Activated naive CD4-positive, alpha-beta T cell treated with anti-CD3 and anti-CD28 coated beads, Interleukin-2, amount 10 ng/mL, durations not matched to agents 7 days and 5 days (primary cell): ENCODE measurements at regions not wholly inside any gene's neighbourhood (a gene's known extent, or its start where the extent isn't known, plus 50 kb on each side); places are given as distances from the start of the nearest gene placed in this dataset.

Experiments
- CTCF ChIA-PET: fragments of 350-600 bp; sonication (Branson Sonifier 250); formaldehyde crosslinking; loops from one replicate; lab custom pipeline; 2021; ENCODE audit warnings: antibody characterized with exemption; lab: Charles Lee
- DNase-seq: peaks from one replicate; pipeline ENCODE4 v3.0.0-alpha.2; 2020
- H3K27ac Mint-ChIP-seq: one replicate; pipeline ENCODE4 v1.8.0; 2021; ENCODE audit warnings: mild to moderate bottlenecking, moderate library complexity, mixed read lengths
- H3K27me3 Mint-ChIP-seq: one replicate; pipeline ENCODE4 v1.8.0; 2021; ENCODE audit warnings: mild to moderate bottlenecking, mixed read lengths
- H3K36me3 Mint-ChIP-seq: one replicate; pipeline ENCODE4 v1.8.0; 2021; ENCODE audit warnings: mixed read lengths
- H3K4me1 Mint-ChIP-seq: one replicate; pipeline ENCODE4 v1.8.0; 2021; ENCODE audit warnings: mixed read lengths
- H3K4me3 Mint-ChIP-seq: one replicate; pipeline ENCODE4 v1.8.0; 2021; ENCODE audit warnings: mild to moderate bottlenecking, moderate library complexity, mixed read lengths
- H3K9me3 Mint-ChIP-seq: one replicate; pipeline ENCODE4 v1.8.0; 2021; ENCODE audit warnings: mixed read lengths

DNA sequence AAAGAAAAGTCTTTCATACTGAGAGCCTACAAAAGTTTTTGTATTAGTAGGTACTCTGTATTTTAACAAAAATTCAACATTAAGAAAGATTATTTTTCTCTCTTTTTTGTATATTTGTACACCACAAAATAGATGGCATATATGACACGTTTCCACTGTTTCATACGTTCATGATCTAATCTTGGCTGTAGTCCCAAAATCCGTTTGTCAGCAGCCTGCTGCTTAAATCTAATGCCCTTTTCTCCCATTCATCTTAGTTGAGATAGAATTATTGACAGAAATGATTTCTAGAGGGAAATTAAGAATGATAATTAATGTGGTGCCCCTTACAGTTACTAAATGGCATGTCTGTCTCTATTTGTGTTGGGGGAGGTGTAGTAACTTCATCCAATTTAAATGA lies 140.7 kb upstream of the NOVA1 start:
- CTCF ChIA-PET, result no interaction called here
- H3K27me3 Mint-ChIP-seq, result no peaks in the 10 kb centered on the region
- no peak overlapping the region for H3K27ac Mint-ChIP-seq
- DNase-seq, result no peak
- H3K9me3 Mint-ChIP-seq, result peaks cover 10% of the 10 kb centered on the region
- no peaks in the 10 kb centered on the region for H3K4me1 Mint-ChIP-seq
- no peaks in the 10 kb centered on the region for H3K36me3 Mint-ChIP-seq
- no peak overlapping the region for H3K4me3 Mint-ChIP-seq

DNA sequence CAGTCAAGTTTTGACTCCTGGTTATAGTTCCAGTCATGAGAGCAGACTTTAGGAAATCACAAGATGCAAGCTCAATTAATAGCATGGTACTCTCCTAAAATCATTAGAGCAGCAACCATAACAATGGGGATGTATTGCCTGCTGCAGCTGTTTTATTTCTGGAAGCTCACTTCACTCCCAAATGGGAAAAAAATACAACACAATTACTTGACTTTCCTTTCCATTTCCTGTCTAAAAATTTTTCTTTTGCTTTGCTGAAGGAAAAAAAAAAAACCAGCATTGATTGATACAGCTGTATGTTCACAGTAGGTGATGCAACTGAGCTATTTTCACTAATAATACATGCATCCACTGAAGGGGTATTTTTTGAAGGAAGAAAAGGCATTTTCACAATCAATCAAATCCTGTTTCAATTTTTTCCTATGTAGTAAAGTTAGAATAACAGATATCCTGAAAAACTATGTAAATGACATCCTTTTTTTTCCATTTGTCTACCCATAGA lies 143.9 kb upstream of the NOVA1 start:
- CTCF ChIA-PET, result no interaction called here

DNA sequence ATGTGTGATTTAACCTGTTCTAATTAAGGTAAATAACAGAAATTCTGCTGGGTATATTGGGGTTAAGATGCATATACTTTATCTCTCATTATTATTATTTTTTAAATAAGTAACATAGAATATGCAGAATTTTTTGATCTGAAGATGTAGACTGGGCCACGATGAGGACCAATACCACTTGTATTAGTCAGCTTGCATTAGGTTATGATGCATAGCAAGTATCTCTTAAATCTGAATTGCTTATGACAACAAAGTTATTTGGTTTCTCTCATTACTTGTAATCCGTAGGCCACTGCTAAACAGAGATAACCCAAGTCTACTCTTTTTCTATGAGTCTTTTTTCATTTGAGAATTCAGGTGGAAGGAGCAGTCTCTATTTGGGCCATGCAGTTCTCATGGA lies 145.5 kb upstream of the NOVA1 start:
- Mint-ChIP-seq H3K9me3 (peaks cover 19% of the 10 kb centered on the region), H3K36me3 (no peaks in the 10 kb centered on the region), H3K27me3 (no peaks in the 10 kb centered on the region), H3K4me1 (no peaks in the 10 kb centered on the region), H3K27ac (no peak overlapping the region), H3K4me3 (no peak overlapping the region)
- DNase-seq, result no peak
- CTCF ChIA-PET, result interaction anchor here (0.6 kb wide), 1 partner anchor 1199 kb away, joined by 3 read pairs; no protein-coding TSS in a partner anchor

More for the DNA sequence above, 143.9 kb upstream of the NOVA1 start:
- no peaks in the 10 kb centered on the region for H3K4me1 Mint-ChIP-seq
- H3K36me3 Mint-ChIP-seq, result no peaks in the 10 kb centered on the region
- no peak overlapping the region for H3K27ac Mint-ChIP-seq
- peaks cover 14% of the 10 kb centered on the region for H3K9me3 Mint-ChIP-seq
- H3K4me3 Mint-ChIP-seq, result no peak overlapping the region
- no peaks in the 10 kb centered on the region for H3K27me3 Mint-ChIP-seq
- DNase-seq, result no peak

GRCh38 chr14:26744903-26745302 lies 147.1 kb upstream of the NOVA1 start:
- Mint-ChIP-seq H3K4me1 (no peaks in the 10 kb centered on the region), H3K36me3 (no peaks in the 10 kb centered on the region), H3K4me3 (no peak overlapping the region), H3K27me3 (no peaks in the 10 kb centered on the region), H3K27ac (no peak overlapping the region), H3K9me3 (peaks cover 20% of the 10 kb centered on the region)
- no peak for DNase-seq
- CTCF ChIA-PET, result no interaction called here

DNA sequence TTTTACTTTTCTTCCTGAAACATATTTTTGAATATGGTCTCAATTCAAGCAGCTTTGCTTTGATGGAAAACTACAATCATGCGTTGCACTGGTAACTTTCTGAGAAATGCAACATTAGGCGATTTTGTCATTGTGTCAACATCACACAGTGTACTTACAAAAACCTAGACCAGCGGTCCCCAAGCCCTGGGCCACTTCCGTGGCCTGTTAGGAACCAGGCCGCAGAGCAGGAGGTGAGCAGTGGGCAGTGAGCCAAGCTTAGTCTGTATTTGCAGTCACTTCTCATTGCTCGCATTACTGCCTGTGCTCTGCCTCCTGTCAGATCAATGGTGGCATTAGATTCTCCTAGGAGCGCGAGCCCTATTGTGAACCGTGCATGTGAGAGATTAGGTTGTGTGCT lies 163.7 kb upstream of the NOVA1 start:
- no peaks in the 10 kb centered on the region for H3K36me3 Mint-ChIP-seq

DNA sequence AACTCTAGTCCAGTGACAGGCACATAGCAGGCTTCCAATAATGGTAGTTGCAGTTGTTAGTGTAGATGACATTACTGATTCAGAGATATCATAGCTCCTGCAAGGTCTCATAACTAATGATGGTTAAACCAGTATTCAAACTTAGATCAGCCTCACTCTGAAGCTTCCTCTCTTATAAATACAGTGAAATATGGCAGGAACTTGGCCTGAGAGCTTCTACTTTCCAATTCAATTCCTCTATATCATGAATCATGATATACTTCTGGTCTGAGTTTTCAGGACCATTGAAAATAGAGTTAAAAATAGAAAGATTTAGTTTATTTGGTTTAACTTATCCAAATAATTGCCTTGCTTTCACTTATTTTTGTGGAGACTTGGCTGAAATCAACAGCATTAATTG lies 167.5 kb upstream of the NOVA1 start:
- H3K4me1 Mint-ChIP-seq, result no peaks in the 10 kb centered on the region
- DNase-seq, result no peak
- CTCF ChIA-PET, result no interaction called here
- H3K27me3 Mint-ChIP-seq, result no peaks in the 10 kb centered on the region
- H3K27ac Mint-ChIP-seq, result no peak overlapping the region
- H3K9me3 Mint-ChIP-seq, result peaks cover 19% of the 10 kb centered on the region
- H3K36me3 Mint-ChIP-seq, result no peaks in the 10 kb centered on the region
- H3K4me3 Mint-ChIP-seq, result no peak overlapping the region

More for the DNA sequence above, 163.7 kb upstream of the NOVA1 start:
- H3K4me1 Mint-ChIP-seq, result no peaks in the 10 kb centered on the region
- CTCF ChIA-PET, result no interaction called here
- no peak overlapping the region for H3K27ac Mint-ChIP-seq
- DNase-seq, result no peak
- no peaks in the 10 kb centered on the region for H3K27me3 Mint-ChIP-seq
- H3K9me3 Mint-ChIP-seq, result peaks cover 15% of the 10 kb centered on the region
- H3K4me3 Mint-ChIP-seq, result no peak overlapping the region

DNA sequence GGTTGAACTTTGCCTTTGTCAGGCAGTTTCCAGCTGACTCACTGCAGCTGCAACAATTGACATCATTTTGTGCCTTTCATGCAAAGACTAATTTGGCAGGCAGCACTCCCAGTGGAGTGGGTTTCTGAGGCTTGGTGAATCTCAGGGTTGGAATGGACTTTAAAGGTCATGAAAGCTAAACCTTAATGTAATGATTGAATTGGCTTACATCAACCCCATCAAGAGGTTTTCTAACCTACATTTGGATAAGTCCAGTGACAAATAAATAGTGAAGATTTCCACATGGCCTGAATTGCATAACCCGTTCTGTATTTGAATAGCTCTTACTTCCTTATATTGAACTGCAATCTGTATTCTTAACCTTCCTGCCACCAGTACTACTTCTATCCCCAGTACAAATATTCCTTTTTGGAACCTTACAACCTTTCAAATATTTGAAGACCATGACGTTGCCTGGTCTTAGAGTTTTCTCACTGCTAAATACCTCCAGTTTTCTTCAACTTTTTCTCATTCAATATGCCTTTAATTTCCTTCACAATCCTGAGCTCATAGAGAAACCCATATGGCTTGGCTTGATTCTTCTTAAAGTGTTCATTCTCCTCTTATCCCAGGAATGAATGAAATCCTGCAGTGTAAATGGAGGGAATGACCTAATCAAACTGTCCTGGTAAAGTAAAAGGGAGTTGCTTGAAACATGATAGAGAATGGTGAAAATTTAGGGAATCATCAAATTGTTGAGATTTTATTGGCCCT lies 168.1 kb upstream of the NOVA1 start:
- Mint-ChIP-seq H3K4me3 (no peak overlapping the region), H3K9me3 (peaks cover 19% of the 10 kb centered on the region), H3K4me1 (no peaks in the 10 kb centered on the region), H3K36me3 (no peaks in the 10 kb centered on the region), H3K27ac (no peak overlapping the region), H3K27me3 (no peaks in the 10 kb centered on the region)
- CTCF ChIA-PET, result no interaction called here
- no peak for DNase-seq

- H3K27me3 Mint-ChIP-seq, result no peaks in the 10 kb centered on the region
- no peak overlapping the region for H3K27ac Mint-ChIP-seq
- no peak for DNase-seq
- CTCF ChIA-PET, result no interaction called here
- no peak overlapping the region for H3K4me3 Mint-ChIP-seq
- peaks cover 15% of the 10 kb centered on the region for H3K9me3 Mint-ChIP-seq
- H3K4me1 Mint-ChIP-seq, result no peaks in the 10 kb centered on the region
- no peaks in the 10 kb centered on the region for H3K36me3 Mint-ChIP-seq
Measured at GRCh38 chr14:26766726-26767125, 168.9 kb upstream of the NOVA1 start.

GRCh38 chr14:26773906-26774593 lies 176.2 kb upstream of the NOVA1 start:
- no peak for DNase-seq
- no peak overlapping the region for H3K27ac Mint-ChIP-seq

GRCh38 chr14:26775765-26776563 lies 178.1 kb upstream of the NOVA1 start:
- Mint-ChIP-seq H3K27me3 (no peaks in the 10 kb centered on the region), H3K4me1 (no peaks in the 10 kb centered on the region), H3K36me3 (no peaks in the 10 kb centered on the region), H3K27ac (no peak overlapping the region), H3K9me3 (peaks cover 13% of the 10 kb centered on the region), H3K4me3 (no peak overlapping the region)
- CTCF ChIA-PET, result no interaction called here
- DNase-seq, result no peak

More at GRCh38 chr14:26773906-26774593, 176.2 kb upstream of the NOVA1 start:
- no peaks in the 10 kb centered on the region for H3K36me3 Mint-ChIP-seq
- no peak overlapping the region for H3K4me3 Mint-ChIP-seq
- CTCF ChIA-PET, result no interaction called here
- H3K9me3 Mint-ChIP-seq, result peaks cover 17% of the 10 kb centered on the region
- no peaks in the 10 kb centered on the region for H3K27me3 Mint-ChIP-seq
- no peaks in the 10 kb centered on the region for H3K4me1 Mint-ChIP-seq

DNA sequence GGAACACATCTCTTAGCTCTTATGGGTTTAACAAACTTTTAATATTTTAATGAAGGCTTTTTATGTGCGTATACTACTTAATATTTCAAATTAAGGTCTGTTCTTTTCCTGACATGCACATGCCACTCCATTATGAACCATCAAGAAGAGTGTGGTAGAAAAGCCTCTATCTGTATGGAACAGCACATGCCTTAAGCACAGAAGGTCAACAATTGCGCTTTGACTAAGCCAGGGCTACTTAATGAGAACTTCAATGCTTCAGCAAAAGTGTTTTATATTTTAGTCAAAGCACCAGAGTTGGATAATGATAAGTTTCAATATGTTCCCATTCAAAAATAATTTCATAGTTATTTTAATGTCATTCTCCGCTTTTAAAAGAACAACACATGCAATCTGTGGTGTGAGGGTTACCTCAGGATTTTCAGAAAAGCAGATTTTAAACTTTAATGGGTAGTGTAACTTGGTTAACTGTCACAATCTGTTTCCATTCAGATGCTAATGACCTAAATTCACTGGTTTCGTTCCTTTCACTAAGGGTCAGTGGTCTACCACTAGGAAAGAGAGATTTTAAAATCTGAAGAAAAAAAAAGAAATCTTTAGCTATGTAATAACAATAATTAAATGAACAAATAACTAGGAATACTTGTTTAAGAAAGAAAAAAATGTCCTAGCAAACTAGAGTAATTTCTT lies 193.4 kb upstream of the NOVA1 start:
- CTCF ChIA-PET, result no interaction called here
- Mint-ChIP-seq H3K4me3 (no peak overlapping the region), H3K4me1 (no peaks in the 10 kb centered on the region), H3K27ac (no peak overlapping the region), H3K27me3 (no peaks in the 10 kb centered on the region), H3K36me3 (no peaks in the 10 kb centered on the region), H3K9me3 (peaks cover 31% of the 10 kb centered on the region)
- DNase-seq, result no peak

GRCh38 chr14:26794731-26795130 lies 196.9 kb upstream of the NOVA1 start:
- no peaks in the 10 kb centered on the region for H3K4me1 Mint-ChIP-seq
- H3K27me3 Mint-ChIP-seq, result no peaks in the 10 kb centered on the region
- no peak for DNase-seq
- CTCF ChIA-PET, result no interaction called here
- H3K4me3 Mint-ChIP-seq, result no peak overlapping the region
- H3K36me3 Mint-ChIP-seq, result no peaks in the 10 kb centered on the region
- no peak overlapping the region for H3K27ac Mint-ChIP-seq
- peaks cover 18% of the 10 kb centered on the region for H3K9me3 Mint-ChIP-seq

DNA sequence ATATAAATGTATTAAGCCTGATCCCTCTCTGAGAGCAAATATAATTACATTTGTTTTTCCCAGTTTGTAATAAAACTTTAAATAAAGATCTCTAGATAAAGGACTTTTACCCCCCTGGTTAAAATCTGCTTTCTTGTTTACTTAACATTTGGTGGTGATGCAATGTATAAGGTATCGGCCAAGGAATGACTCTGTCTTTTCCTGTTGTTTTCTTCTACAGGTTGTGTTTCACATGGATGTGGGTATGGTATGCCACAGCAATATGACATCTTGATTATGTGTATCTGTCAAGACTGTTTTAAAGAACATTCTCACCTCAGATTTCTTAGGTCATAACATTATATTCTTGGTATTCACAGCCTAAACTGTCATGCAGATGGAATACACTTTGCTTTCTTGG lies 210.6 kb upstream of the NOVA1 start:
- no peaks in the 10 kb centered on the region for H3K27me3 Mint-ChIP-seq
- no peaks in the 10 kb centered on the region for H3K4me1 Mint-ChIP-seq
- CTCF ChIA-PET, result no interaction called here
- H3K4me3 Mint-ChIP-seq, result no peak overlapping the region
- DNase-seq, result no peak
- no peaks in the 10 kb centered on the region for H3K36me3 Mint-ChIP-seq
- H3K27ac Mint-ChIP-seq, result no peak overlapping the region
- peaks cover 21% of the 10 kb centered on the region for H3K9me3 Mint-ChIP-seq

DNA sequence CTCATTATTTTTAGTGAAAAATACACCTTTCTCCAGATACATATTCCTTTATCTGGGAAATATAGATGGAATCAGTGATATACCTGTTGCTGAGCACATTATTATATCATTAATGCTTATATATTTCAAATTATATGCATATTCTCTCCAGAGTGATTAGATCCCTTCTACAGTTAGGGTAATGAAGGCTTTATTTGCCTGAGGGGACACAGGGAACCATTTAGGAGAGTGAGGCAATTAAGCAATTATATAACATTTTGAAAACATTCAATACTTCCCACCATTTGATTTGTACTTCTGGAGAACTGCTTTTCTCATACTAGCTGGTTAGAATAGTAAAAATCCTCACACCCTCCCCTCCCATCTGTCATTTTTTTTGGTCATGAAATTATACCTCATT lies 212.8 kb upstream of the NOVA1 start:
- H3K27me3 Mint-ChIP-seq, result no peaks in the 10 kb centered on the region
- no peak overlapping the region for H3K27ac Mint-ChIP-seq
- peaks cover 15% of the 10 kb centered on the region for H3K9me3 Mint-ChIP-seq
- CTCF ChIA-PET, result no interaction called here
- DNase-seq, result no peak
- H3K4me3 Mint-ChIP-seq, result no peak overlapping the region
- H3K36me3 Mint-ChIP-seq, result no peaks in the 10 kb centered on the region
- no peaks in the 10 kb centered on the region for H3K4me1 Mint-ChIP-seq
